PC-3 (cell line): ENCODE measurements at regions not wholly inside any gene's neighbourhood (a gene's known extent, or its start where the extent isn't known, plus 50 kb on each side); places are given as distances from the start of the nearest gene placed in this dataset.

Experiments used
- CTCF ChIP-seq: fragments of 300-600 bp; sonication (generic); conservative IDR thresholded peaks from 2 replicates; pipeline ENCODE4 v1.5.1; 2017; ENCODE audit warnings: antibody characterized with exemption, low read depth, mild to moderate bottlenecking, low read length
- EZH2 ChIP-seq: fragments of 300-600 bp; sonication (generic); IDR thresholded peaks from one replicate; pipeline ENCODE4 v1.6.1; 2017; ENCODE audit warnings: antibody characterized with exemption, mild to moderate bottlenecking, low read length; ENCODE audit not compliant: unreplicated experiment
- EZH2phosphoT487 ChIP-seq: fragments of 300-600 bp; sonication (generic); IDR thresholded peaks from 2 replicates; pipeline ENCODE4 v1.6.1; 2018; ENCODE audit warnings: mild to moderate bottlenecking, antibody characterized with exemption, low read length, borderline replicate concordance

GRCh38 chr7:41125343-41125742 is 577.5 kb downstream of the INHBA start:
- TF ChIP-seq EZH2phosphoT487 = no peak
- TF ChIP-seq CTCF = no peak
- TF ChIP-seq EZH2 = no peak
